Loucy (cell line): ENCODE measurements at regions not wholly inside any gene's neighbourhood (a gene's known extent, or its start where the extent isn't known, plus 50 kb on each side); places are given as distances from the start of the nearest gene placed in this dataset.

Source experiments
- H2AFZ ChIP-seq: fragments of 200-600 bp; sonication (generic); 2 replicates; pipeline ENCODE4 v1.6.0; 2016; ENCODE audit warnings: antibody characterized with exemption, mild to moderate bottlenecking, low read length, moderate library complexity
- H3F3A ChIP-seq: fragments of 200-600 bp; 2 replicates; pipeline ENCODE4 v1.6.0; 2016; ENCODE audit warnings: antibody characterized with exemption, low read depth, mild to moderate bottlenecking
- H3K27me3 ChIP-seq: fragments of 200-600 bp; sonication (generic); 2 replicates; pipeline ENCODE4 v1.6.1; 2014; ENCODE audit warnings: low read length, mild to moderate bottlenecking; ENCODE audit not compliant: insufficient read depth, poor library complexity, severe bottlenecking
- H3K36me3 ChIP-seq: fragments of 200-600 bp; sonication (generic); 2 replicates; pipeline ENCODE4 v1.6.1; 2016; ENCODE audit warnings: low read length; ENCODE audit not compliant: insufficient read depth
- H3K4me1 ChIP-seq: fragments of 200-600 bp; sonication (generic); 2 replicates; pipeline ENCODE4 v1.5.1; 2014; ENCODE audit warnings: low read length, mild to moderate bottlenecking; ENCODE audit not compliant: insufficient read depth, poor library complexity, severe bottlenecking
- H3K4me2 ChIP-seq: fragments of 200-600 bp; sonication (generic); 2 replicates; pipeline ENCODE4 v1.6.0; 2014; ENCODE audit warnings: antibody characterized with exemption, low read length, low read depth, mild to moderate bottlenecking; ENCODE audit not compliant: poor library complexity, severe bottlenecking
- H3K4me3 ChIP-seq: fragments of 200-600 bp; sonication (generic); 2 replicates; pipeline ENCODE4 v1.5.1; 2014; ENCODE audit warnings: low read length, mild to moderate bottlenecking, mixed read lengths; ENCODE audit not compliant: poor library complexity, severe bottlenecking
- H3K79me2 ChIP-seq: fragments of 200-600 bp; sonication (generic); 2 replicates; pipeline ENCODE4 v1.6.1; 2014; ENCODE audit warnings: low read length; ENCODE audit not compliant: insufficient read depth
- H3K9ac ChIP-seq: fragments of 200-600 bp; sonication (generic); 2 replicates; pipeline ENCODE4 v1.6.0; 2014; ENCODE audit warnings: mild to moderate bottlenecking, low read depth, low read length, moderate library complexity; ENCODE audit not compliant: poor library complexity, severe bottlenecking
- H3K9me2 ChIP-seq: fragments of 200-600 bp; sonication (generic); replicated peaks from 2 replicates; pipeline ENCODE4 v1.6.1; 2016; ENCODE audit warnings: low read depth, low read length, mixed read lengths
- H3K9me3 ChIP-seq: fragments of 200-600 bp; sonication (generic); 2 replicates; pipeline ENCODE4 v1.6.1; 2014; ENCODE audit warnings: mild to moderate bottlenecking, antibody characterized with exemption, low read length, low read depth; ENCODE audit not compliant: insufficient read depth
- H4K20me1 ChIP-seq: fragments of 200-600 bp; sonication (generic); 2 replicates; pipeline ENCODE4 v1.6.0; 2014; ENCODE audit warnings: antibody characterized with exemption, low read length, mild to moderate bottlenecking; ENCODE audit not compliant: insufficient read depth, poor library complexity, severe bottlenecking
- CTCF ChIP-seq: fragments of 200-600 bp; sonication (generic); conservative IDR thresholded peaks from 2 replicates; pipeline ENCODE4 v1.5.1; 2014; ENCODE audit warnings: mild to moderate bottlenecking, antibody characterized with exemption, low read length
- EZH2phosphoT487 ChIP-seq: fragments of 200-600 bp; IDR thresholded peaks from 2 replicates; pipeline ENCODE4 v1.6.1; 2018; ENCODE audit warnings: antibody characterized with exemption, mild to moderate bottlenecking, moderate library complexity, borderline replicate concordance

GRCh38 chr2:226064932-226065570, 665.5 kb downstream of the NYAP2 start:
- TF ChIP-seq CTCF (no peak), EZH2phosphoT487 (no peak)
- H3K4me1 ChIP-seq: no peaks in the 10 kb centered on the region
- H4K20me1 ChIP-seq: no peaks in the 10 kb centered on the region
- H3K27me3 ChIP-seq: no peaks in the 10 kb centered on the region
- H3K79me2 ChIP-seq: no peaks in the 10 kb centered on the region
- no peaks in the 10 kb centered on the region for H3F3A ChIP-seq
- H3K4me2 ChIP-seq: no peak overlapping the region
- no peaks in the 10 kb centered on the region for H3K9me3 ChIP-seq
- H3K9me2 ChIP-seq: no peaks in the 10 kb centered on the region
- no peak overlapping the region for H3K4me3 ChIP-seq
- no peak overlapping the region for H2AFZ ChIP-seq
- H3K9ac ChIP-seq: no peak overlapping the region
- no peaks in the 10 kb centered on the region for H3K36me3 ChIP-seq

- Histone ChIP-seq H3K79me2 (no peaks in the 10 kb centered on the region), H3K36me3 (no peaks in the 10 kb centered on the region), H3K9me2 (no peaks in the 10 kb centered on the region), H4K20me1 (no peaks in the 10 kb centered on the region), H2AFZ (no peak overlapping the region), H3K4me2 (no peak overlapping the region), H3K27me3 (no peaks in the 10 kb centered on the region), H3K9me3 (no peaks in the 10 kb centered on the region), H3K4me3 (no peak overlapping the region), H3K4me1 (no peaks in the 10 kb centered on the region), H3K9ac (no peak overlapping the region), H3F3A (no peaks in the 10 kb centered on the region)
- TF ChIP-seq EZH2phosphoT487 (no peak), CTCF (no peak)
Observed at GRCh38 chr2:226063704-226064440, 664.4 kb downstream of the NYAP2 start.

GRCh38 chr2:226059961-226060627, 660.6 kb downstream of the NYAP2 start:
- H3K4me2 ChIP-seq: no peak overlapping the region
- H3K9me2 ChIP-seq: no peaks in the 10 kb centered on the region

More at GRCh38 chr2:226059961-226060627, 660.6 kb downstream of the NYAP2 start:
- TF ChIP-seq CTCF (no peak), EZH2phosphoT487 (no peak)
- Histone ChIP-seq H4K20me1 (no peaks in the 10 kb centered on the region), H3K27me3 (no peaks in the 10 kb centered on the region), H3K36me3 (no peaks in the 10 kb centered on the region), H3F3A (no peaks in the 10 kb centered on the region), H3K4me1 (no peaks in the 10 kb centered on the region), H3K9me3 (no peaks in the 10 kb centered on the region), H3K79me2 (no peaks in the 10 kb centered on the region), H2AFZ (no peak overlapping the region), H3K4me3 (no peak overlapping the region), H3K9ac (no peak overlapping the region)
